ENCODE measurements at regions not wholly inside any gene's neighbourhood (a gene's known extent, or its start where the extent isn't known, plus 50 kb on each side); places are given as distances from the start of the nearest gene placed in this dataset.

- TF ChIP-seq CTCF (IDR thresholded peaks at IDR 0.05): no peak
- no peak for TF ChIP-seq REST (IDR thresholded peaks at IDR 0.05; ENCODE audit: insufficient read depth in 1 of 2, low read depth in 2 of 2, low read length in 1 of 2)
- no peak for TF ChIP-seq POLR2AphosphoS5 (IDR thresholded peaks at IDR 0.05; ENCODE audit: low read depth, low read length)
- TF ChIP-seq SIN3A (IDR thresholded peaks at IDR 0.05; ENCODE audit: borderline replicate concordance, insufficient read depth, low read depth, low read length): no peak
Observed at GRCh38 chr1:90802622-90803021, 85.5 kb upstream of the BARHL2 start.
